WTC11 (cell line): ENCODE measurements at regions not wholly inside any gene's neighbourhood (a gene's known extent, or its start where the extent isn't known, plus 50 kb on each side); places are given as distances from the start of the nearest gene placed in this dataset.

Source experiments
- ATAC-seq: fragments of 200-7000 bp; cut with Tn5 transposase; 2 replicates; pipeline ENCODE4 v1.10.0; 2021; ENCODE audit warnings: mild to moderate bottlenecking, moderate library complexity
- CTCF ChIA-PET: fragments of 300-600 bp; sonication (Branson Sonifier 250); formaldehyde crosslinking; loops from one replicate; lab custom pipeline; 2021; ENCODE audit warnings: antibody characterized with exemption; lab: Charles Lee
- POLR2A ChIA-PET: fragments of 350-600 bp; sonication (Branson Sonifier 250); formaldehyde crosslinking; loops from one replicate; lab custom pipeline; 2021; ENCODE audit warnings: antibody characterized with exemption; lab: Charles Lee
- DNase-seq: peaks from one replicate; pipeline ENCODE4 v3.0.0; 2021; ENCODE audit warnings: low spot score
- H3K27ac Mint-ChIP-seq: 2 replicates; pipeline ENCODE4 v1.8.0; 2021; ENCODE audit warnings: mixed read lengths
- H3K27me3 Mint-ChIP-seq: 2 replicates; pipeline ENCODE4 v1.8.0; 2021; ENCODE audit warnings: low read depth, mild to moderate bottlenecking, moderate library complexity, mixed read lengths
- H3K36me3 Mint-ChIP-seq: 2 replicates; pipeline ENCODE4 v1.8.0; 2021; ENCODE audit warnings: mixed read lengths
- H3K4me1 Mint-ChIP-seq: 2 replicates; pipeline ENCODE4 v1.8.0; 2022; ENCODE audit warnings: mixed read lengths
- H3K4me3 Mint-ChIP-seq: 2 replicates; pipeline ENCODE4 v1.8.0; 2021; ENCODE audit warnings: mild to moderate bottlenecking, moderate library complexity, mixed read lengths
- H3K9me3 Mint-ChIP-seq: 2 replicates; pipeline ENCODE4 v1.8.0; 2021; ENCODE audit warnings: mixed read lengths
- ATF1 ChIP-seq: sonication (generic); formaldehyde crosslinking; IDR thresholded peaks from 2 replicates; pipeline ENCODE4 v1.8.1; 2023; ENCODE audit warnings: mild to moderate bottlenecking, moderate library complexity, missing genetic modification reagents
- ATF3 ChIP-seq: sonication (generic); formaldehyde crosslinking; conservative IDR thresholded peaks from 2 replicates; pipeline ENCODE4 v1.8.1; 2022; ENCODE audit warnings: mild to moderate bottlenecking, missing genetic modification reagents
- CBFB ChIP-seq: sonication (generic); formaldehyde crosslinking; IDR thresholded peaks from 2 replicates; pipeline ENCODE4 v1.8.1; 2022; ENCODE audit warnings: mild to moderate bottlenecking, low read depth, missing genetic modification reagents
- ERG ChIP-seq: fragments of 250-450 bp; sonication (Bioruptor Pico); IDR thresholded peaks from 2 replicates; pipeline ENCODE4 v1.8.0; 2021; ENCODE audit warnings: mild to moderate bottlenecking
- ETV6 ChIP-seq: sonication (generic); formaldehyde crosslinking; IDR thresholded peaks from 2 replicates; pipeline ENCODE4 v1.8.1; 2022; ENCODE audit warnings: mild to moderate bottlenecking, missing genetic modification reagents
- FOXP1 ChIP-seq: sonication (generic); formaldehyde crosslinking; IDR thresholded peaks from 2 replicates; pipeline ENCODE4 v1.8.0; 2022; ENCODE audit warnings: missing genetic modification reagents, mild to moderate bottlenecking, moderate library complexity, borderline replicate concordance
- GABPB1 ChIP-seq: sonication (generic); formaldehyde crosslinking; IDR thresholded peaks from 2 replicates; pipeline ENCODE4 v1.8.1; 2023; ENCODE audit warnings: mild to moderate bottlenecking, missing genetic modification reagents
- IRF2 ChIP-seq: sonication (generic); formaldehyde crosslinking; IDR thresholded peaks from 2 replicates; pipeline ENCODE4 v1.8.0; 2022; ENCODE audit warnings: low read depth, missing genetic modification reagents, borderline replicate concordance
- JAZF1 ChIP-seq: fragments of 250-450 bp; sonication (Bioruptor Pico); IDR thresholded peaks from 2 replicates; pipeline ENCODE4 v1.9.0; 2021; ENCODE audit warnings: moderate library complexity, mild to moderate bottlenecking, inconsistent platforms
- MXD4 ChIP-seq: fragments of 250-450 bp; sonication (Bioruptor Pico); IDR thresholded peaks from 2 replicates; pipeline ENCODE4 v1.8.0; 2021; ENCODE audit warnings: mild to moderate bottlenecking, moderate library complexity, borderline replicate concordance
- NFE2L1 ChIP-seq: sonication (generic); formaldehyde crosslinking; IDR thresholded peaks from 2 replicates; pipeline ENCODE4 v1.8.1; 2023; ENCODE audit warnings: missing genetic modification reagents
- NR1H2 ChIP-seq: sonication (generic); formaldehyde crosslinking; IDR thresholded peaks from 2 replicates; pipeline ENCODE4 v1.9.0; 2021; ENCODE audit warnings: mild to moderate bottlenecking, moderate library complexity, missing genetic modification reagents
- SMAD3 ChIP-seq: sonication (generic); formaldehyde crosslinking; IDR thresholded peaks from 2 replicates; pipeline ENCODE4 v1.8.0; 2022; ENCODE audit warnings: missing genetic modification reagents, mild to moderate bottlenecking, borderline replicate concordance
- SOX15 ChIP-seq: fragments of 250-450 bp; sonication (Bioruptor Pico); IDR thresholded peaks from 2 replicates; pipeline ENCODE4 v1.9.0; 2021; ENCODE audit warnings: mild to moderate bottlenecking
- TEAD1 ChIP-seq: sonication (generic); formaldehyde crosslinking; IDR thresholded peaks from 2 replicates; pipeline ENCODE4 v1.8.0; 2022; ENCODE audit warnings: mild to moderate bottlenecking, missing genetic modification reagents
- ZBTB21 ChIP-seq: sonication (generic); formaldehyde crosslinking; IDR thresholded peaks from 2 replicates; pipeline ENCODE4 v1.8.1; 2023; ENCODE audit warnings: mild to moderate bottlenecking, missing genetic modification reagents, borderline replicate concordance
- TF ChIP-seq, protein P1 (sequence below): sonication (generic); formaldehyde crosslinking; IDR thresholded peaks from 2 replicates; pipeline ENCODE4 v1.8.0; 2022; ENCODE audit warnings: mild to moderate bottlenecking, missing genetic modification reagents
- TF ChIP-seq, protein P2 (sequence below): sonication (generic); formaldehyde crosslinking; IDR thresholded peaks from 2 replicates; pipeline ENCODE4 v1.8.1; 2023; ENCODE audit warnings: mild to moderate bottlenecking, missing genetic modification reagents
- TF ChIP-seq, protein P3 (sequence below): sonication (generic); formaldehyde crosslinking; IDR thresholded peaks from 2 replicates; pipeline ENCODE4 v1.8.1; 2022; ENCODE audit warnings: missing genetic modification reagents, borderline replicate concordance
- TF ChIP-seq, protein P4 (sequence below): sonication (generic); formaldehyde crosslinking; conservative IDR thresholded peaks from 2 replicates; pipeline ENCODE4 v1.8.1; 2023; ENCODE audit warnings: mild to moderate bottlenecking, low read depth, missing genetic modification reagents, moderate library complexity
- TF ChIP-seq, protein P5 (sequence below): sonication (generic); formaldehyde crosslinking; IDR thresholded peaks from 2 replicates; pipeline ENCODE4 v1.8.0; 2023; ENCODE audit warnings: missing genetic modification reagents, mild to moderate bottlenecking, borderline replicate concordance

GRCh38 chr11:30798547-30799236 lies 212.5 kb upstream of the MPPED2 start:
- no peaks in the 10 kb centered on the region for H3K27me3 Mint-ChIP-seq
- no peak overlapping the region for H3K27ac Mint-ChIP-seq
- TF ChIP-seq CBFB: no peak
- TF ChIP-seq, protein P1, sequence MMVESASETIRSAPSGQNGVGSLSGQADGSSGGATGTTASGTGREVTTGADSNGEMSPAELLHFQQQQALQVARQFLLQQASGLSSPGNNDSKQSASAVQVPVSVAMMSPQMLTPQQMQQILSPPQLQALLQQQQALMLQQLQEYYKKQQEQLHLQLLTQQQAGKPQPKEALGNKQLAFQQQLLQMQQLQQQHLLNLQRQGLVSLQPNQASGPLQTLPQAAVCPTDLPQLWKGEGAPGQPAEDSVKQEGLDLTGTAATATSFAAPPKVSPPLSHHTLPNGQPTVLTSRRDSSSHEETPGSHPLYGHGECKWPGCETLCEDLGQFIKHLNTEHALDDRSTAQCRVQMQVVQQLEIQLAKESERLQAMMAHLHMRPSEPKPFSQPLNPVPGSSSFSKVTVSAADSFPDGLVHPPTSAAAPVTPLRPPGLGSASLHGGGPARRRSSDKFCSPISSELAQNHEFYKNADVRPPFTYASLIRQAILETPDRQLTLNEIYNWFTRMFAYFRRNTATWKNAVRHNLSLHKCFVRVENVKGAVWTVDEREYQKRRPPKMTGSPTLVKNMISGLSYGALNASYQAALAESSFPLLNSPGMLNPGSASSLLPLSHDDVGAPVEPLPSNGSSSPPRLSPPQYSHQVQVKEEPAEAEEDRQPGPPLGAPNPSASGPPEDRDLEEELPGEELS: no peak
- TF ChIP-seq MXD4 (CRISPR knock-in tag): no peak
- TF ChIP-seq, protein P2, sequence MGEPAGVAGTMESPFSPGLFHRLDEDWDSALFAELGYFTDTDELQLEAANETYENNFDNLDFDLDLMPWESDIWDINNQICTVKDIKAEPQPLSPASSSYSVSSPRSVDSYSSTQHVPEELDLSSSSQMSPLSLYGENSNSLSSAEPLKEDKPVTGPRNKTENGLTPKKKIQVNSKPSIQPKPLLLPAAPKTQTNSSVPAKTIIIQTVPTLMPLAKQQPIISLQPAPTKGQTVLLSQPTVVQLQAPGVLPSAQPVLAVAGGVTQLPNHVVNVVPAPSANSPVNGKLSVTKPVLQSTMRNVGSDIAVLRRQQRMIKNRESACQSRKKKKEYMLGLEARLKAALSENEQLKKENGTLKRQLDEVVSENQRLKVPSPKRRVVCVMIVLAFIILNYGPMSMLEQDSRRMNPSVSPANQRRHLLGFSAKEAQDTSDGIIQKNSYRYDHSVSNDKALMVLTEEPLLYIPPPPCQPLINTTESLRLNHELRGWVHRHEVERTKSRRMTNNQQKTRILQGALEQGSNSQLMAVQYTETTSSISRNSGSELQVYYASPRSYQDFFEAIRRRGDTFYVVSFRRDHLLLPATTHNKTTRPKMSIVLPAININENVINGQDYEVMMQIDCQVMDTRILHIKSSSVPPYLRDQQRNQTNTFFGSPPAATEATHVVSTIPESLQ (CRISPR knock-in tag): no peak
- TF ChIP-seq, all 79 proteins: peak for 0
- Mint-ChIP-seq H3K9me3 (0 out of 2 replicates have a peak, but pooled peaks cover 3% of the 10 kb centered on the region), H3K4me3 (no peak overlapping the region), H3K36me3 (no peaks in the 10 kb centered on the region), H3K4me1 (no peaks in the 10 kb centered on the region)
- ChIA-PET CTCF (no interaction called here), POLR2A (no interaction called here)
- ATAC-seq: no peak
- DNase-seq: no peak

- Mint-ChIP-seq H3K9me3 (peaks cover 12% of the 10 kb centered on the region), H3K27me3 (no peaks in the 10 kb centered on the region; the same call in 1 of the 2 replicates), H3K27ac (no peak overlapping the region), H3K36me3 (peaks cover 2% of the 10 kb centered on the region), H3K4me3 (no peak overlapping the region), H3K4me1 (no peaks in the 10 kb centered on the region)
- ChIA-PET POLR2A (no interaction called here), CTCF (no interaction called here)
- ATAC-seq: no peak
- DNase-seq: no peak
- TF ChIP-seq NR1H2 (CRISPR knock-in tag) (no peak), SOX15 (no peak), ZBTB21 (CRISPR knock-in tag) (no peak), NFE2L1 (CRISPR knock-in tag) (no peak), IRF2 (CRISPR knock-in tag) (no peak), ATF1 (CRISPR knock-in tag) (no peak), GABPB1 (no peak), SMAD3 (CRISPR knock-in tag) (no peak), ATF3 (CRISPR knock-in tag) (no peak), ETV6 (CRISPR knock-in tag) (no peak), ERG (CRISPR knock-in tag) (no peak), FOXP1 (no peak), TEAD1 (no peak), JAZF1 (CRISPR knock-in tag) (no peak)
- TF ChIP-seq, protein P3, sequence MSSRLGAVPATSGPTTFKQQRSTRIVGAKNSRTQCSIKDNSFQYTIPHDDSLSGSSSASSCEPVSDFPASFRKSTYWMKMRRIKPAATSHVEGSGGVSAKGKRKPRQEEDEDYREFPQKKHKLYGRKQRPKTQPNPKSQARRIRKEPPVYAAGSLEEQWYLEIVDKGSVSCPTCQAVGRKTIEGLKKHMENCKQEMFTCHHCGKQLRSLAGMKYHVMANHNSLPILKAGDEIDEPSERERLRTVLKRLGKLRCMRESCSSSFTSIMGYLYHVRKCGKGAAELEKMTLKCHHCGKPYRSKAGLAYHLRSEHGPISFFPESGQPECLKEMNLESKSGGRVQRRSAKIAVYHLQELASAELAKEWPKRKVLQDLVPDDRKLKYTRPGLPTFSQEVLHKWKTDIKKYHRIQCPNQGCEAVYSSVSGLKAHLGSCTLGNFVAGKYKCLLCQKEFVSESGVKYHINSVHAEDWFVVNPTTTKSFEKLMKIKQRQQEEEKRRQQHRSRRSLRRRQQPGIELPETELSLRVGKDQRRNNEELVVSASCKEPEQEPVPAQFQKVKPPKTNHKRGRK: no peak
- TF ChIP-seq, protein P4, sequence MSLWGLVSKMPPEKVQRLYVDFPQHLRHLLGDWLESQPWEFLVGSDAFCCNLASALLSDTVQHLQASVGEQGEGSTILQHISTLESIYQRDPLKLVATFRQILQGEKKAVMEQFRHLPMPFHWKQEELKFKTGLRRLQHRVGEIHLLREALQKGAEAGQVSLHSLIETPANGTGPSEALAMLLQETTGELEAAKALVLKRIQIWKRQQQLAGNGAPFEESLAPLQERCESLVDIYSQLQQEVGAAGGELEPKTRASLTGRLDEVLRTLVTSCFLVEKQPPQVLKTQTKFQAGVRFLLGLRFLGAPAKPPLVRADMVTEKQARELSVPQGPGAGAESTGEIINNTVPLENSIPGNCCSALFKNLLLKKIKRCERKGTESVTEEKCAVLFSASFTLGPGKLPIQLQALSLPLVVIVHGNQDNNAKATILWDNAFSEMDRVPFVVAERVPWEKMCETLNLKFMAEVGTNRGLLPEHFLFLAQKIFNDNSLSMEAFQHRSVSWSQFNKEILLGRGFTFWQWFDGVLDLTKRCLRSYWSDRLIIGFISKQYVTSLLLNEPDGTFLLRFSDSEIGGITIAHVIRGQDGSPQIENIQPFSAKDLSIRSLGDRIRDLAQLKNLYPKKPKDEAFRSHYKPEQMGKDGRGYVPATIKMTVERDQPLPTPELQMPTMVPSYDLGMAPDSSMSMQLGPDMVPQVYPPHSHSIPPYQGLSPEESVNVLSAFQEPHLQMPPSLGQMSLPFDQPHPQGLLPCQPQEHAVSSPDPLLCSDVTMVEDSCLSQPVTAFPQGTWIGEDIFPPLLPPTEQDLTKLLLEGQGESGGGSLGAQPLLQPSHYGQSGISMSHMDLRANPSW (CRISPR knock-in tag): no peak
- TF ChIP-seq, protein P5, sequence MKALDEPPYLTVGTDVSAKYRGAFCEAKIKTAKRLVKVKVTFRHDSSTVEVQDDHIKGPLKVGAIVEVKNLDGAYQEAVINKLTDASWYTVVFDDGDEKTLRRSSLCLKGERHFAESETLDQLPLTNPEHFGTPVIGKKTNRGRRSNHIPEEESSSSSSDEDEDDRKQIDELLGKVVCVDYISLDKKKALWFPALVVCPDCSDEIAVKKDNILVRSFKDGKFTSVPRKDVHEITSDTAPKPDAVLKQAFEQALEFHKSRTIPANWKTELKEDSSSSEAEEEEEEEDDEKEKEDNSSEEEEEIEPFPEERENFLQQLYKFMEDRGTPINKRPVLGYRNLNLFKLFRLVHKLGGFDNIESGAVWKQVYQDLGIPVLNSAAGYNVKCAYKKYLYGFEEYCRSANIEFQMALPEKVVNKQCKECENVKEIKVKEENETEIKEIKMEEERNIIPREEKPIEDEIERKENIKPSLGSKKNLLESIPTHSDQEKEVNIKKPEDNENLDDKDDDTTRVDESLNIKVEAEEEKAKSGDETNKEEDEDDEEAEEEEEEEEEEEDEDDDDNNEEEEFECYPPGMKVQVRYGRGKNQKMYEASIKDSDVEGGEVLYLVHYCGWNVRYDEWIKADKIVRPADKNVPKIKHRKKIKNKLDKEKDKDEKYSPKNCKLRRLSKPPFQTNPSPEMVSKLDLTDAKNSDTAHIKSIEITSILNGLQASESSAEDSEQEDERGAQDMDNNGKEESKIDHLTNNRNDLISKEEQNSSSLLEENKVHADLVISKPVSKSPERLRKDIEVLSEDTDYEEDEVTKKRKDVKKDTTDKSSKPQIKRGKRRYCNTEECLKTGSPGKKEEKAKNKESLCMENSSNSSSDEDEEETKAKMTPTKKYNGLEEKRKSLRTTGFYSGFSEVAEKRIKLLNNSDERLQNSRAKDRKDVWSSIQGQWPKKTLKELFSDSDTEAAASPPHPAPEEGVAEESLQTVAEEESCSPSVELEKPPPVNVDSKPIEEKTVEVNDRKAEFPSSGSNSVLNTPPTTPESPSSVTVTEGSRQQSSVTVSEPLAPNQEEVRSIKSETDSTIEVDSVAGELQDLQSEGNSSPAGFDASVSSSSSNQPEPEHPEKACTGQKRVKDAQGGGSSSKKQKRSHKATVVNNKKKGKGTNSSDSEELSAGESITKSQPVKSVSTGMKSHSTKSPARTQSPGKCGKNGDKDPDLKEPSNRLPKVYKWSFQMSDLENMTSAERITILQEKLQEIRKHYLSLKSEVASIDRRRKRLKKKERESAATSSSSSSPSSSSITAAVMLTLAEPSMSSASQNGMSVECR (CRISPR knock-in tag): no peak
Measured at GRCh38 chr11:30789270-30789669, 203.1 kb upstream of the MPPED2 start.
